Lower lobe of right lung (tissue), 2 donors: ENCODE measurements at regions not wholly inside any gene's neighbourhood (a gene's known extent, or its start where the extent isn't known, plus 50 kb on each side); places are given as distances from the start of the nearest gene placed in this dataset.
A peak's percentile ranks its signal among the peaks of the same experiment; 100 is the strongest.

Source experiments
- ATAC-seq, 2 donors: fragments of 200-7000 bp; cut with Tn5 transposase; one replicate each; pipeline ENCODE4 v1.9.1; 2020 to 2022; ENCODE audit warnings: mild to moderate bottlenecking in 2 of 2, moderate library complexity in 2 of 2
- DNase-seq: peaks from one replicate; pipeline ENCODE4 v3.0.0-alpha.2; 2020
- H3K27ac ChIP-seq: fragments of 200-600 bp; one replicate; pipeline ENCODE4 v1.8.0; 2022
- H3K27me3 ChIP-seq: fragments of 200-600 bp; one replicate; pipeline ENCODE4 v1.8.0; 2022; ENCODE audit warnings: low read depth
- H3K36me3 ChIP-seq: fragments of 200-600 bp; one replicate; pipeline ENCODE4 v1.8.0; 2022; ENCODE audit warnings: mild to moderate bottlenecking
- H3K4me1 ChIP-seq: fragments of 200-600 bp; one replicate; pipeline ENCODE4 v1.8.0; 2022
- H3K4me3 ChIP-seq: fragments of 200-600 bp; one replicate; pipeline ENCODE4 v1.8.0; 2022; ENCODE audit warnings: mild to moderate bottlenecking
- H3K9me3 ChIP-seq: fragments of 200-600 bp; one replicate; pipeline ENCODE4 v1.8.0; 2022
- intact Hi-C: fragments of 100-400 bp; cut with DNase I; formaldehyde crosslinking; loops from one replicate; pipeline ENCODE4 v1.11.0; 2022
- TF ChIP-seq, protein P1 (sequence below): fragments of 200-600 bp; IDR thresholded peaks from one replicate; pipeline ENCODE4 v1.8.0; 2022; ENCODE audit warnings: antibody characterized with exemption, mild to moderate bottlenecking
- donor health status: DM: no; HTN: yes; CAD: no; lungs with severe emphysema.

DNA sequence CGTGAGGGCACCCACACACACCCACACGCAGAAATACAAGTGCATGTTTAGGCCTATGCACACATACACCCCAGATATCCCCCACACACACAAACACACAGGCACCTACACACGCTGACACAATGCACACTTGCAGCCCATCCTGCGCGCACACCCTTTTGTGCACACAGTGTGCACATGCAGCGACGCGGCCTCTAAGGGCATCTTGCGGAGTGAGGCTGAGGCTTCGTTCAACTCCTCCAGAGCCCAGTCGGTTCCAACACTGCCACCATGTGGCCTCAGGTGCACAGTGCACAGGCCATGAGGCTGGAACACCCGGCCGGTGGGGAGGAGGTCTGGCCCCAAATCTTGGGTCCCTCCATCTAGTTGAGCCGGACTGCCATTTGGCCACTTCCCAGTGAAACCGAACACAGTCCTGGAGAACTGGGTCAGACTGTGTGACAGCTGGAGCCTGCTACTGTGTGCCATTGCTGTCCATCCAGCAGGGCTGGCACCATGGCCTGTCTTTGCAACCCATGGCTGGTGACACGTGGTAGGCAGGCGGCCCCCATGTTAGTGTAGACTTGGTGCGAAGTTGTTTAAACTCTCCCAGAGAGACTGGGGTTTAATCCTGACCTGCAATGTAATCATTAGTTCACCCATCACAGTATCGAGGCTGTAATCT is 97.7 kb upstream of the MVB12B start:
- no peaks in the 10 kb centered on the region for H3K36me3 ChIP-seq
- ATAC-seq (peak; percentile 90 to 92), DNase-seq (peak; percentile 78)
- no peak overlapping the region for H3K27ac ChIP-seq
- TF ChIP-seq, protein P1, sequence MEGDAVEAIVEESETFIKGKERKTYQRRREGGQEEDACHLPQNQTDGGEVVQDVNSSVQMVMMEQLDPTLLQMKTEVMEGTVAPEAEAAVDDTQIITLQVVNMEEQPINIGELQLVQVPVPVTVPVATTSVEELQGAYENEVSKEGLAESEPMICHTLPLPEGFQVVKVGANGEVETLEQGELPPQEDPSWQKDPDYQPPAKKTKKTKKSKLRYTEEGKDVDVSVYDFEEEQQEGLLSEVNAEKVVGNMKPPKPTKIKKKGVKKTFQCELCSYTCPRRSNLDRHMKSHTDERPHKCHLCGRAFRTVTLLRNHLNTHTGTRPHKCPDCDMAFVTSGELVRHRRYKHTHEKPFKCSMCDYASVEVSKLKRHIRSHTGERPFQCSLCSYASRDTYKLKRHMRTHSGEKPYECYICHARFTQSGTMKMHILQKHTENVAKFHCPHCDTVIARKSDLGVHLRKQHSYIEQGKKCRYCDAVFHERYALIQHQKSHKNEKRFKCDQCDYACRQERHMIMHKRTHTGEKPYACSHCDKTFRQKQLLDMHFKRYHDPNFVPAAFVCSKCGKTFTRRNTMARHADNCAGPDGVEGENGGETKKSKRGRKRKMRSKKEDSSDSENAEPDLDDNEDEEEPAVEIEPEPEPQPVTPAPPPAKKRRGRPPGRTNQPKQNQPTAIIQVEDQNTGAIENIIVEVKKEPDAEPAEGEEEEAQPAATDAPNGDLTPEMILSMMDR: peak; percentile 97
- no peak overlapping the region for H3K4me3 ChIP-seq
- intact Hi-C loops: no loop called here
- no peaks in the 10 kb centered on the region for H3K9me3 ChIP-seq
- H3K27me3 ChIP-seq: peaks cover 27% of the 10 kb centered on the region
- no peaks in the 10 kb centered on the region for H3K4me1 ChIP-seq

DNA sequence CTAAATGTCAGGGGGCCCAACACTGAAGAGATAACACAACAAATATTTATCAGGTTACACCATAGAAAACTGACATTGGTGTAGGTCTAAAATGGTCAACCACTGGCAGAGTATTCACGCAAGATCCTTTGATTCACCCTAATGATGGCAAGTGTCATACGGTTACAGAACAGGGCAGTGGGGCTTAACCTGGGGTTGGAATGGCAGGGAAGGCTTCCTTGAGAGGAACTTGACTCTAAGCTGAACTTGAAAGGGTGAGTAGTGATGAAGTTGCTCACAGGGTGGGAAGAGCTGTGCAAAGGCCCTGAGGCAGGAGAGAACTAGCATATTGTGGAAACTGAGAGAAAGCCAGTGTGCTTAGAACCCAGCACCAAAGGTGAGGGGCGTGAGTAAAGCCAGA is 97.1 kb upstream of the MVB12B start:
- intact Hi-C loops: no loop called here
- ATAC-seq (no peak), DNase-seq (no peak)
- Histone ChIP-seq H3K27ac (no peak overlapping the region), H3K9me3 (no peaks in the 10 kb centered on the region), H3K27me3 (peaks cover 23% of the 10 kb centered on the region), H3K4me3 (no peak overlapping the region), H3K4me1 (no peaks in the 10 kb centered on the region), H3K36me3 (no peaks in the 10 kb centered on the region)
- TF ChIP-seq, protein P1: no peak

DNA sequence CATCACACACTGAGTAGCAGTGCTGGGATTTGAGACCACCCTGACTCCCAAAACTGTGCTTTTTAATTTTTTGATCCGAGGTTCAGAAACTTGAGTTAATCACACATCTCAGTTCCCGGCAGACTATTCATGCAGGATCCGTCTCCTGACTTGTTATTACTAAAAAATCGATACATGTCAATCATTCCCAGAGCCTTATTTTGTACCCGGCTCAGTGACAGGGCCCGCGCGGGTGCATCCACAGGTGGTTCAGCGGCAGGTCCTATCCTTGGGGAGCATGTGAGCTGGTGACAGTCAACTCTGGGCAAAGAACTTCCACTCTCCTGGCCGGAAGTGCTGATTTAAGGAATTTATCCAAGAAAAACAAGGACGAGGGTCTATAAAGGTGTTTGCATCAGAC is 95.9 kb upstream of the MVB12B start:
- H3K4me3 ChIP-seq: no peak overlapping the region
- H3K36me3 ChIP-seq: no peaks in the 10 kb centered on the region
- H3K4me1 ChIP-seq: no peaks in the 10 kb centered on the region
- peaks cover 23% of the 10 kb centered on the region for H3K27me3 ChIP-seq
- TF ChIP-seq, protein P1: no peak
- no peak overlapping the region for H3K27ac ChIP-seq
- H3K9me3 ChIP-seq: no peaks in the 10 kb centered on the region
- intact Hi-C loops: no loop called here
- ATAC-seq: no peak
- DNase-seq: no peak

DNA sequence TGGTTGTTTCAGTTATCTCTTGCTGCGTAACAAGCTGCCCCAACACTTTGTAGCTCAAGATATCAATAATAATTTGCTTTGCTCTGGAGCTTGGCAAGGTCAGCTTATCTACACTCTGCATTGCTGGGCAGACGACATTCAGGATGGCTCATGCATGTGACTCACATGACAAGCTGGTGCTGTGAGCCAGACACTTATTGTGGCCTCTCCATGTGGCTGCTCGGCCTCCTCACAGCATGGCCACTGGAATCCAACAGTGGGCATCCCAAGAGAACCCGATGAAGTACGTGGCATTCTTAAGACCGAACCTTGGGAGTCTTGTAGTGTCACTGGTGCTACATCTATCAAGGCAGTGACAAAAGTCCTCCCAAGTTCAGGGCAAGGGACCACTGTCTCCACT is 94.2 kb upstream of the MVB12B start:
- DNase-seq (no peak), ATAC-seq (no peak)
- Histone ChIP-seq H3K4me3 (no peak overlapping the region), H3K9me3 (no peaks in the 10 kb centered on the region), H3K27ac (no peak overlapping the region), H3K36me3 (no peaks in the 10 kb centered on the region), H3K27me3 (peaks cover 12% of the 10 kb centered on the region), H3K4me1 (no peaks in the 10 kb centered on the region)
- intact Hi-C loops: no loop called here
- TF ChIP-seq, protein P1: no peak

DNA sequence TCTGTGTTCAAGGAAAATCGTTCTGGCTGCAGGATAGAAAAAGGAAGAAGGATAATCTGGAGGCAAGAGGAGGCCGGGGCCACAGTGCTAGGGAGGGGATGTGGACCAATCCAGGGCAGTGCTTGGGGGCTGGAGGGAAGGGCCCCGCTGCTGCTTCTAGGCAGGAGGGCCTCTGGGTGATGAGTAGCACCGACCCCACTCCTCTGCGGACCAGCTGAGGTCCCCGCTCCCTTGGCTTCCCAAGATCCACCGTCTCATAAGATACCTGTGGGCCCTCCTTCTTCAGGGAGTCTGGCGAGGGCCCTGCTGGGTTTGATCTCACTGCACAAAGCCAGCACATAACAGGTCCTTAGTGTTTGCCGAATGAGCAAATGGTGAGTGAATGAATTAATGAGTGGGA is 93.5 kb upstream of the MVB12B start:
- peaks cover 6% of the 10 kb centered on the region for H3K27me3 ChIP-seq
- no peaks in the 10 kb centered on the region for H3K36me3 ChIP-seq
- intact Hi-C loops: no loop called here

More for the DNA sequence above, 93.5 kb upstream of the MVB12B start:
- ATAC-seq (no peak), DNase-seq (no peak)
- TF ChIP-seq, protein P1: no peak
- H3K4me3 ChIP-seq: no peak overlapping the region
- H3K4me1 ChIP-seq: no peaks in the 10 kb centered on the region
- no peaks in the 10 kb centered on the region for H3K9me3 ChIP-seq
- no peak overlapping the region for H3K27ac ChIP-seq
